Activated CD4-positive, alpha-beta memory T cell treated with anti-CD3 and anti-CD28 coated beads for 36 hours (primary cell): ENCODE measurements at regions not wholly inside any gene's neighbourhood (a gene's known extent, or its start where the extent isn't known, plus 50 kb on each side); places are given as distances from the start of the nearest gene placed in this dataset.
"Not testable (repeated sequence)": the region's sequence is repeated elsewhere in the genome, so short reads cannot be mapped to it uniquely, and the experiment has no call there.

Experiments
- CTCF ChIA-PET: fragments of 350-600 bp; sonication (Branson Sonifier 250); formaldehyde crosslinking; loops from one replicate; lab custom pipeline; 2021; ENCODE audit warnings: antibody characterized with exemption, inconsistent platforms; lab: Charles Lee
- POLR2A ChIA-PET: fragments of 350-600 bp; sonication (Branson Sonifier 250); formaldehyde crosslinking; loops from one replicate; lab custom pipeline; 2021; ENCODE audit warnings: antibody characterized with exemption; lab: Charles Lee
- DNase-seq: peaks from one replicate; pipeline ENCODE4 v3.0.0-alpha.2; 2020
- H3K27ac Mint-ChIP-seq: one replicate; pipeline ENCODE4 v1.8.0; 2021; ENCODE audit warnings: mixed read lengths
- H3K27me3 Mint-ChIP-seq: one replicate; pipeline ENCODE4 v1.8.0; 2021; ENCODE audit warnings: mixed read lengths
- H3K36me3 Mint-ChIP-seq: one replicate; pipeline ENCODE4 v1.8.0; 2021; ENCODE audit warnings: mixed read lengths
- H3K4me1 Mint-ChIP-seq: one replicate; pipeline ENCODE4 v1.8.0; 2021; ENCODE audit warnings: low read depth, mixed read lengths
- H3K4me3 Mint-ChIP-seq: one replicate; pipeline ENCODE4 v1.8.0; 2021; ENCODE audit warnings: mild to moderate bottlenecking, mixed read lengths
- H3K9me3 Mint-ChIP-seq: one replicate; pipeline ENCODE4 v1.8.0; 2021; ENCODE audit warnings: mixed read lengths
- intact Hi-C: fragments of 100-400 bp; cut with micrococcal nuclease; formaldehyde crosslinking; loops from one replicate; pipeline ENCODE4 v1.15.1; 2023

GRCh38 chr20:51176876-51177275, 154.0 kb upstream of the KCNG1 start:
- Mint-ChIP-seq H3K27me3 (peaks cover 22% of the 10 kb centered on the region), H3K27ac (no peak overlapping the region), H3K9me3 (no peaks in the 10 kb centered on the region), H3K4me1 (no peaks in the 10 kb centered on the region), H3K36me3 (no peaks in the 10 kb centered on the region), H3K4me3 (no peak overlapping the region)
- intact Hi-C loops, result no loop called here
- POLR2A ChIA-PET, result no interaction called here
- DNase-seq, result no peak
- CTCF ChIA-PET, result interaction anchor here (0.6 kb wide), 1 partner anchor 339 kb away, joined by 4 read pairs; no protein-coding TSS in a partner anchor

GRCh38 chr20:51176446-51176845, 153.5 kb upstream of the KCNG1 start:
- ChIA-PET CTCF (no interaction called here), POLR2A (no interaction called here)
- no peaks in the 10 kb centered on the region for H3K36me3 Mint-ChIP-seq
- H3K27me3 Mint-ChIP-seq, result peaks cover 22% of the 10 kb centered on the region
- DNase-seq, result no peak
- no peaks in the 10 kb centered on the region for H3K4me1 Mint-ChIP-seq
- no peak overlapping the region for H3K4me3 Mint-ChIP-seq
- H3K27ac Mint-ChIP-seq, result no peak overlapping the region
- intact Hi-C loops, result no loop called here
- H3K9me3 Mint-ChIP-seq, result no peaks in the 10 kb centered on the region

- Mint-ChIP-seq H3K27ac (no peak overlapping the region), H3K27me3 (peaks cover 24% of the 10 kb centered on the region), H3K9me3 (no peaks in the 10 kb centered on the region), H3K36me3 (no peaks in the 10 kb centered on the region), H3K4me3 (no peak overlapping the region), H3K4me1 (no peaks in the 10 kb centered on the region)
- intact Hi-C loops, result no loop called here
- DNase-seq, result no peak
- ChIA-PET POLR2A (no interaction called here), CTCF (no interaction called here)
Observed at GRCh38 chr20:51175724-51176123, 152.8 kb upstream of the KCNG1 start.

GRCh38 chr20:51175156-51175555, 152.2 kb upstream of the KCNG1 start:
- ChIA-PET CTCF (no interaction called here), POLR2A (no interaction called here)
- Mint-ChIP-seq H3K27ac (no peak overlapping the region), H3K27me3 (peaks cover 27% of the 10 kb centered on the region), H3K4me3 (no peak overlapping the region), H3K36me3 (no peaks in the 10 kb centered on the region), H3K9me3 (no peaks in the 10 kb centered on the region), H3K4me1 (no peaks in the 10 kb centered on the region)
- DNase-seq, result no peak
- intact Hi-C loops, result no loop called here

GRCh38 chr20:51174536-51174935, 151.6 kb upstream of the KCNG1 start:
- intact Hi-C loops, result no loop called here
- Mint-ChIP-seq H3K4me1 (no peaks in the 10 kb centered on the region), H3K9me3 (no peaks in the 10 kb centered on the region), H3K4me3 (no peak overlapping the region), H3K27ac (no peak overlapping the region), H3K36me3 (no peaks in the 10 kb centered on the region), H3K27me3 (peaks cover 32% of the 10 kb centered on the region)
- no peak for DNase-seq
- CTCF ChIA-PET, result no interaction called here
- POLR2A ChIA-PET, result no interaction called here

- Mint-ChIP-seq H3K4me1 (no peaks in the 10 kb centered on the region), H3K4me3 (no peak overlapping the region), H3K9me3 (no peaks in the 10 kb centered on the region), H3K27ac (no peak overlapping the region), H3K27me3 (peaks cover 29% of the 10 kb centered on the region), H3K36me3 (no peaks in the 10 kb centered on the region)
- intact Hi-C loops, result no loop called here
- ChIA-PET POLR2A (no interaction called here), CTCF (interaction anchor here (1.4 kb wide), 1 partner anchor 185 kb away, joined by 3 read pairs; no protein-coding TSS in a partner anchor)
- no peak for DNase-seq
Observed at GRCh38 chr20:51172558-51173428, 149.9 kb upstream of the KCNG1 start.

- H3K4me1 Mint-ChIP-seq, result no peaks in the 10 kb centered on the region
- H3K36me3 Mint-ChIP-seq, result no peaks in the 10 kb centered on the region
- intact Hi-C loops, result no loop called here
- POLR2A ChIA-PET, result no interaction called here
- no peak overlapping the region for H3K4me3 Mint-ChIP-seq
- CTCF ChIA-PET, result no interaction called here
- peaks cover 35% of the 10 kb centered on the region for H3K27me3 Mint-ChIP-seq
- no peaks in the 10 kb centered on the region for H3K9me3 Mint-ChIP-seq
- H3K27ac Mint-ChIP-seq, result no peak overlapping the region
- no peak for DNase-seq
Observed at GRCh38 chr20:51171141-51171540, 148.2 kb upstream of the KCNG1 start.

GRCh38 chr20:51169813-51170212, 146.9 kb upstream of the KCNG1 start:
- DNase-seq, result no peak
- H3K27ac Mint-ChIP-seq, result no peak overlapping the region
- POLR2A ChIA-PET, result no interaction called here
- no peaks in the 10 kb centered on the region for H3K4me1 Mint-ChIP-seq
- H3K27me3 Mint-ChIP-seq, result peaks cover 35% of the 10 kb centered on the region
- no peak overlapping the region for H3K4me3 Mint-ChIP-seq
- intact Hi-C loops, result no loop called here
- no peaks in the 10 kb centered on the region for H3K9me3 Mint-ChIP-seq
- no peaks in the 10 kb centered on the region for H3K36me3 Mint-ChIP-seq
- CTCF ChIA-PET, result interaction anchor here (0.7 kb wide), 1 partner anchor 137 kb away, joined by 3 read pairs; no protein-coding TSS in a partner anchor

- H3K4me3 Mint-ChIP-seq, CTCF ChIA-PET, POLR2A ChIA-PET, DNase-seq, intact Hi-C loops, H3K4me1 Mint-ChIP-seq, H3K36me3 Mint-ChIP-seq, H3K27ac Mint-ChIP-seq, H3K9me3 Mint-ChIP-seq: not testable (repeated sequence)
- H3K27me3 Mint-ChIP-seq, result peaks cover 29% of the 10 kb centered on the region
Observed at GRCh38 chr20:51167911-51168310, 145.0 kb upstream of the KCNG1 start.

GRCh38 chr20:51166489-51166888, 143.6 kb upstream of the KCNG1 start:
- POLR2A ChIA-PET, result no interaction called here
- intact Hi-C loops, result no loop called here
- no peak overlapping the region for H3K27ac Mint-ChIP-seq
- CTCF ChIA-PET, result no interaction called here
- H3K36me3 Mint-ChIP-seq, result no peaks in the 10 kb centered on the region
- peaks cover 25% of the 10 kb centered on the region for H3K27me3 Mint-ChIP-seq
- H3K9me3 Mint-ChIP-seq, result no peaks in the 10 kb centered on the region
- no peak overlapping the region for H3K4me3 Mint-ChIP-seq
- no peaks in the 10 kb centered on the region for H3K4me1 Mint-ChIP-seq
- no peak for DNase-seq

GRCh38 chr20:51165131-51165530, 142.2 kb upstream of the KCNG1 start:
- H3K4me1 Mint-ChIP-seq, result no peaks in the 10 kb centered on the region
- no peak overlapping the region for H3K4me3 Mint-ChIP-seq
- DNase-seq, result no peak
- ChIA-PET CTCF (no interaction called here), POLR2A (no interaction called here)
- H3K27ac Mint-ChIP-seq, result no peak overlapping the region
- peaks cover 25% of the 10 kb centered on the region for H3K27me3 Mint-ChIP-seq
- no peaks in the 10 kb centered on the region for H3K9me3 Mint-ChIP-seq
- intact Hi-C loops, result no loop called here
- H3K36me3 Mint-ChIP-seq, result no peaks in the 10 kb centered on the region

- Mint-ChIP-seq H3K4me3 (no peak overlapping the region), H3K36me3 (no peaks in the 10 kb centered on the region), H3K27ac (no peak overlapping the region), H3K4me1 (no peaks in the 10 kb centered on the region), H3K9me3 (no peaks in the 10 kb centered on the region), H3K27me3 (peaks cover 25% of the 10 kb centered on the region)
- ChIA-PET CTCF (no interaction called here), POLR2A (no interaction called here)
- intact Hi-C loops, result no loop called here
- DNase-seq, result no peak
Observed at GRCh38 chr20:51164731-51165130, 141.8 kb upstream of the KCNG1 start.
